HG03175 (cell line): ENCODE measurements at regions not wholly inside any gene's neighbourhood (a gene's known extent, or its start where the extent isn't known, plus 50 kb on each side); places are given as distances from the start of the nearest gene placed in this dataset.

Experiments
- ATAC-seq: cut with Tn5 transposase; IDR thresholded peaks from one replicate; pipeline ENCODE4 v1.9.1; 2021; ENCODE audit warnings: mild to moderate bottlenecking, moderate library complexity; ENCODE audit not compliant: unreplicated experiment

GRCh38 chr9:88730780-88731179 is 195.8 kb downstream of the NXNL2 start:
- no peak for ATAC-seq

GRCh38 chr9:88732128-88732527 is 197.2 kb downstream of the NXNL2 start:
- ATAC-seq: no peak

GRCh38 chr9:88733651-88734421 is 198.9 kb downstream of the NXNL2 start:
- no peak for ATAC-seq

GRCh38 chr9:88734527-88734926 is 199.5 kb downstream of the NXNL2 start:
- no peak for ATAC-seq

GRCh38 chr9:88736136-88736637 is 201.2 kb downstream of the NXNL2 start:
- ATAC-seq: no peak

GRCh38 chr9:88737031-88737430 is 202.1 kb downstream of the NXNL2 start:
- no peak for ATAC-seq

- no peak for ATAC-seq
Observed at GRCh38 chr9:88737876-88738275, 202.9 kb downstream of the NXNL2 start.

GRCh38 chr9:88738709-88739108 is 203.7 kb downstream of the NXNL2 start:
- no peak for ATAC-seq

- no peak for ATAC-seq
Observed at GRCh38 chr9:88739373-88739772, 204.4 kb downstream of the NXNL2 start.

- no peak for ATAC-seq
Observed at GRCh38 chr9:88740844-88741243, 205.9 kb downstream of the NXNL2 start.

- ATAC-seq: no peak
Observed at GRCh38 chr9:88741335-88741734, 206.4 kb downstream of the NXNL2 start.

GRCh38 chr9:88742483-88742882 is 207.5 kb downstream of the NXNL2 start:
- ATAC-seq: no peak

- ATAC-seq: no peak
Observed at GRCh38 chr9:88742905-88743304, 207.9 kb downstream of the NXNL2 start.

GRCh38 chr9:88745276-88746001 is 210.5 kb downstream of the NXNL2 start:
- no peak for ATAC-seq

- no peak for ATAC-seq
Observed at GRCh38 chr9:88746029-88746742, 211.2 kb downstream of the NXNL2 start.

- no peak for ATAC-seq
Observed at GRCh38 chr9:88746743-88747398, 211.9 kb downstream of the NXNL2 start.

GRCh38 chr9:88747768-88748167 is 212.8 kb downstream of the NXNL2 start:
- ATAC-seq: no peak

GRCh38 chr9:88748566-88749261 is 213.7 kb downstream of the NXNL2 start:
- ATAC-seq: no peak

GRCh38 chr9:88749420-88749819 is 214.4 kb downstream of the NXNL2 start:
- no peak for ATAC-seq

- ATAC-seq: no peak
Observed at GRCh38 chr9:88750832-88751360, 215.9 kb downstream of the NXNL2 start.
